ENCODE measurements at regions not wholly inside any gene's neighbourhood (a gene's known extent, or its start where the extent isn't known, plus 50 kb on each side); places are given as distances from the start of the nearest gene placed in this dataset.

GRCh38 chr1:34606504-34606903 lies 148.3 kb upstream of the GJB5 start:
- DNase-seq (ENCODE audit: low read depth in 2 of 2) = no peak

- no peak for DNase-seq (ENCODE audit: low read depth in 2 of 2)
Observed at GRCh38 chr1:34610063-34610462, 144.8 kb upstream of the GJB5 start.

DNA sequence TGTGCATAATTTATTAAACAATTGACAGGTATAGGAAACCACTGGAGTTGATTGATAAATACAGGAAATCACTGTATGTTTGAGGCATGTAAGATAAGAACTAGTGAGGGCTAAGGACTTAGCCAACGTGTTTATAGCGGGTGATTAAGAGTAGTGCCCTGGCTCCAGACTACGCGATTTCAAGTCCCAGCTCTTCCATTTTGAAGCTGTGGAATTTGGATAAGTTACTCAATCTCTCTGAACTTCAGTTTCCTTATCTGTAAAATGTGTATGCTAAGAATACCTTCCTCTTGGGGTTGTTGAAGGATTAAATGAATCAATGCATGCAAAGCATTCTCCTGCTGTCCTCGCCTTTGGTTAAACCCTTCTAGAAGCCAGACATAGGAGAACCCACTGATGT lies 143.3 kb upstream of the GJB5 start:
- DNase-seq (ENCODE audit: low read depth in 2 of 2) = no peak

DNA sequence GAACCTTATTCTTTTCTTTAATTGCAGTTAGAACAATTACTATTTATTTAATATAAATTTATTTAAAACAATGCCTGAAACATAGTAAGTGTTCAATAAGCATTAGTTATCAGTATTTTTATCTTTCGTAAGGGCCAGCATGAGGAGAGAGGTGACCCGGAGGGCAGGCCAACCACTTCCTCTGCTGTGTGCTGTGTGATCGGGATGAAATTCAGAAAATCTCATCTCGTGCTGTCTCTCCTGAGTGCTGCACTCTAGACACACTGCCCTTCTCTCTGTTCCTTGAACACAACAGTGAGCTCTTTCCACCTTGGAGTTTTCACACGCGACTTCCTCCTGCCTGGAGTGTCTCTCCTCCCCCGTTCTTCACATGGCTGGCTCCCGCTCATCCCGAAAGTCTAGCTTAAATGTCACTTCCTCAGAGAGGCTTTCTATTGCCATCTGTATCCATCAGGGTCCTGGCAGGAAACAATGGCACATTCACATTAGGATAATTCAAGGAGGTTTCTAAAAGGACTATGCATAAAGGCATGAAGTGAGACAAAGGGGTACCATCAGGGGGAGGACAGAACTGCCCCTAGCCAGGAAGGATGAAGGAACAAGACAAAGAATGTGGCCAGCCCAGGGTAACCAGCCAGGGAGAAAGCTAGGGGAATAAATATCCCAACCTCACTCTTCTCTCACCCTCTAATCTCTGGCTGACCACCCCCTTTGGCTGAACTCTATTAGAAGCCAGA lies 142.6 kb upstream of the GJB5 start:
- DNase-seq (ENCODE audit: low read depth in 2 of 2) = no peak

DNA sequence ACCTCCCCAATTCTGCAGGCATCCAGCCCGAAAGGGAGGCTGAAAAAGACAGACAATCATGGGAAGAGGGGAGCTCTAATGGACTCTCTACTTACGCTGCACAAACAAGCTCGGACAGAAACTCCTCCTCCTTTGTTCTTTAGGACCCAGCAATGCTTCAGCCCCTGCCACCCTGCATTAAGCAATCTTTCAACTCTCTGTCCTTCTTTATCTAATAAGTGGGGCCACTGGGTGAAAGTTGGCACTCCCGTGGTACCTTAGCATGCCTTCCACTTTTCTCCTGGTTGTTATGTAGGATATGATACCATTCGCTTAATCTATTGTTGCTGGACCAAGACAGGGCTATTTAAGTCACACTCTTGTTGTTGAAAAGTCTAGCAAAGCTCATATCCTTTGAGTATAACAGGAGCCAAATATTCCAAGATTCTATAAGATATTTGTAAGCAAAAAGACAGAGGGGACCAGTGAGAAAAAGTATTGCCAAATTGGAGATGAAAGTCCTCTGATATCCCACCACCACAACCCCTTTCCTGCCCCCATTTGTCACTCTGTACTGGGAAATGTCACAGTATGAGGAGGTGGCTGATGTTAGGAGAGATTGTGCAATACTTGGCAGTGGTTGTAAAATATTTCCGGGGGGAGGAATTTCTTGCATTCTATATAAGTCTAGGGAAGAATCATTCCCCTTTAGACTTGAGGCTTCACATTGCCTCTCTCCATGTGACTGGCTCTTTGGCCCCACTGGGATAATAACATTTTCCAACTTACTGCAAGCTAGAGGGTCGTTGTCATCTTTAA lies 137.3 kb upstream of the GJB5 start:
- no peak for DNase-seq (ENCODE audit: low read depth in 2 of 2)

- no peak for DNase-seq (ENCODE audit: low read depth in 2 of 2)
Observed at GRCh38 chr1:34618381-34618780, 136.5 kb upstream of the GJB5 start.

- no peak for DNase-seq (ENCODE audit: low read depth in 2 of 2)
Observed at GRCh38 chr1:34619256-34619655, 135.6 kb upstream of the GJB5 start.

DNA sequence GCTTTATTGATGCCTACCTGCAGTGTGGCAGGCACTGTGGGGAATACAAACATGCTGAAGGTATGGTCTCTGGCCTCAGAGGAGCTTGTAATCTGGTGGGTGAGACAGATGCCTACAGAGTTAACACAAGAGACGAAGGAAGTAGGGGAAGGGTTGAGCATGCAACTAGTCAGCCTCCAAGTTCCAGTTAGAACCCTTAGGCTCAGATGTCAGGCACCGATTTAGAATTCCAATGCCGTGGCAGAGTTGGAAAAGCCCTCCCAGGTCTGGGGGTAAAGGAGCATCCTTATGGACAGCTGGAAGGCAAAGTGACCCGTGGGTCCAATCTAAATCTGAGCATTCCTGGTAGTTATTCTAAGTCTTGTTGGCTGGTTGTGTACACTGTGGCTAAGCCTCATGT lies 132.9 kb upstream of the GJB5 start:
- no peak for DNase-seq (ENCODE audit: low read depth in 2 of 2)

- no peak for DNase-seq (ENCODE audit: low read depth in 2 of 2)
Observed at GRCh38 chr1:34625521-34626015, 129.3 kb upstream of the GJB5 start.

DNA sequence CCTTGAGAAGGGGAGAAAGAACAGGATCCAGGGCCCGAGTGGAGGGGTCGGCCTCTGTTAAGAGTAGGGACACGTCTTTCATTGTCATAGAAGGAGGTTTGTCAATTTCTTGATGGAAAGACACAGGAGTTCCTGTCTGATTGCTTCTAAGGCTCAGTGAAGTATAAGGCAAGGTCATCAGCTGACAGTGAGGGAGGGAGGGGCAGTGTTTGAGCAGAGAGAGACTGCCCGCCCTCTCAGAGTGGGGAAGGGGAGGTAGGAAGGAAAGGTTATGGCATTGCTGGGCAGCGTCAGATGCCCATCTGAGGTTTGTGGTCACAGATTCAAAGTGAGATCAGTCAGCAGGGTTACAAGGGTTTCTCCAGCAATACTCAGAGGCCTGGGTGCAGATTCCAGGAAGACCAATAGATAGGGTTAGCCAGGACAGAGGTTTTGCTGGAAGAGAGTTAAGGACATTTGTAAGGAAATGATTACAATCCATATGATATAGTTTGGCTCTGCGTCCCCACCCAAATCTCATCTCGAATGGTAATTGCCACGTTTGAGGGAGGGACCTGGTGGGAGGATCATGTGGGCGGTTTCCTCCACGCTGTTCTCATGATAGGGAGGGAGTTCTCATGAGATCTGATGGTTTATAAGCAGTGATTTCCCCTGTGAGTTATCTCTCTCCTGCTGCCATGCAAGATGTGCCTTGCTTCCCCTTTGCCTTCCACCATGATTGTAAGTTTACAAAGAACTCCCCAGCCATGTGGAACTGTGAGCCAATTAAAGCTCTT lies 127.2 kb upstream of the GJB5 start:
- DNase-seq (ENCODE audit: low read depth in 2 of 2) = no peak

DNA sequence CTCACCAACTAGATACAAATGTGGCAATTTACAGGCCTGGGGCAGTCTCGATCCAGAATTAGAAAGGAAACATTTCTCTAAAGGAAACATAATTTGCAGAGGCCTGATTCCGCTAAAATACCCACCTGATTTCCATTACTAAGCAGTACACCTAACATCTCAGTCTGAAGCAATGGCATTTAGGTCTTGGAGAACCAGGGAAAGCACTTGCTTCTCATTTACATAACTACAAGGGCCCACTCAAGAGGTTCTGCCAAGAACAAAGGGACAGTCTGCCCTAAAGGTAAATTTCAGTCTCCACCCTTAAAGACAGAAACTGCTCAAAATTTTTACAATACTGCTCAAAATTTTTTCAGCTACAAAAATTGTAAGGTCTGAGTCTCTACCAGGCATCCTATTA lies 123.7 kb upstream of the GJB5 start:
- no peak for DNase-seq (ENCODE audit: low read depth in 2 of 2)

DNA sequence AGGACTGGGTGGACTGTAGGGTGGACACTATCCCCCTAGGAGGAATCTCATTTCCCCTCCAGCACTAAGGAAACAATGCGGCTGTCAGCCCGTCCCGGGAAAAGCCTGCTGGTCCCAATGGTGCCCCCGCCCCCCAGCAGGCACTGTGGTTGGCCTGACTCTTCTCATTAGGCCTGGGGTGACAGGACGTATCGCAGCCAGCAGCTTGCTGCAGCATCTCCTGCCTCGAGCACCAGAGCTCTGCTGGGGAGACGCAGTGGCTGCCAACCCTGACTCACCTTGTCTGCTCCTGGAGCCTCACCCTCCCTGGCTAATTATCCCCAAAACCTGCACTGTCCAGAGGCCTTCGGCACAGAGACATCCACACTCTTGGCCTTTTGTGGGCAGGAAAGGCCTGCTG lies 115.1 kb upstream of the GJB5 start:
- no peak for DNase-seq (ENCODE audit: low read depth in 2 of 2)

GRCh38 chr1:34640654-34641401 lies 114.0 kb upstream of the GJB5 start:
- DNase-seq (ENCODE audit: low read depth in 2 of 2) = no peak

DNA sequence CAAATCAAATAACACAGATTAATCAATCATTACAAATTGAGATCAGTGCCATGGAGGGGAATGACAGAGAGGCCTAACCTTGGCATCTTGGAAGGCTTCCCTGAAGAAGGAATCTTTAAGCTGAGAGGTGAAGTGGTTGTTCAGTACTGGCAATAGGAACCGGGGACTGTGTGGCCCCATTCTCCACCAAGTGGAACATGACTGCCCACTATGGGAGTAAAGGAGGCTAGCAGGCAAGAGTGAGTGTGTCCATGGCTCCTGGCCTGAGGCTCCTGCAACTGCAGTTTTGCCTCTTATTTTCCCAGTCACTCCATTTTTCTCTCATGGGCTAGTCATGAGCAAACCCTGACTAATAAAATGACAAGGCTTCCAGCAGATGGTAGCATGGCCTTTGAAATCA lies 112.2 kb upstream of the GJB5 start:
- DNase-seq (ENCODE audit: low read depth in 2 of 2) = no peak

- DNase-seq (ENCODE audit: low read depth in 2 of 2) = no peak
Observed at GRCh38 chr1:34645109-34645688, 109.6 kb upstream of the GJB5 start.

GRCh38 chr1:34645919-34646318 lies 108.9 kb upstream of the GJB5 start:
- DNase-seq (ENCODE audit: low read depth in 2 of 2) = no peak

DNA sequence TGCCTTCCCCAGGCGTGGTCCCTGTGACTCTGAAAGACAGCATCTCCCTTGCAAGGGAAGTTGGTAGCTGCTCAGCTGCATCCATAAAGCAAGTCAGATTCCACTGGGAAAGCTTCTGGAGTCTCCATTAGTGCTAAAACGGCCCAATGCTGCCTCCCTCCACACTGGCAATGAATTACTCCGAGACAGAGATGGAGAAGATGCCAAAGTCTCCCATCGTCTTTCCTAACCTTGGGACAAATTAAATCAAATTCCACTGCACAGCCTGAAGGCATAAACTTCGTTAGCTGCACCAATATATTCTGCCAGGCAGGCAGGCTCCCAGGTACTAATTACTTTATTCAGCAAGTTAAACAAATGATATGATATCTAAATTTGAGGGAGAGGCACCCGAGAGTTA lies 106.3 kb upstream of the GJB5 start:
- DNase-seq (ENCODE audit: low read depth in 2 of 2) = no peak

- no peak for DNase-seq (ENCODE audit: low read depth in 2 of 2)
Observed at GRCh38 chr1:34650090-34650489, 104.8 kb upstream of the GJB5 start.

DNA sequence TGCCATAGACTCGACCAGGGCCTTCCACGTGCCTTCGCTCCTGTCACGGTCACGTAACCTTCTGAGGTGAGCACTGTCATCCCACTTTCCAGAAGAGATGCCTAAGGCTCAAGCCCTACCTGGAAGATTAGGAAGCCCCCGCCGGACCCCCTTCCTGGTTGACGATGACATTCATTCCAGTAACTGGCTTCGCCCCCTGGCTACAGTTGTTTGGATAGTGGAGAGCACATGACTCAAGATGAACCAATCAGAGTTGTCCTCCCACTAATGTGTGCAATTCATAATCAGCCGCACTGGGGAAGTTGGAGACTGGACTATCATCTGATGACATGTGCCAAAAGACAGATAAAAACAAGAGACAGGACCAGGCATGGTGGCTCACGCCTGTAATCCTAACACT lies 104.0 kb upstream of the GJB5 start:
- no peak for DNase-seq (ENCODE audit: low read depth in 2 of 2)

DNA sequence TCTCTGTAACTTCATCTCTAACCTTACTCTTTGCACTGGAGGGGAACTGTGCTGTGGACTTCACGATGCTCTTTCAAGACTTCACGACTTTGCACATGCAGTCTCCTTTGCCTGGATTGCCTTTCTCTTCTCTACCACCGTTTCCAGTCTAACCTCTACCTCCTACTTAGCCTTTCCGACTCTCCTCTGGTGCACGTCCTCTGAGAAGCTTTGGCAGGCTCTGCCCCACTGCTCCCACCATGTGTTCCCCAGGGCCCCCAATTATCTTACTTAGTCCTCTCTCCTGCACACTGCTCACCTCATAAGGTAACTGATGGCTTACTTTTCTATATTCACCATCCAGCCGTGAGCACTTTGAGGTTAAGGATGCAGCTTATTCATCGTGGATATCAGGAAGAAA lies 101.7 kb upstream of the GJB5 start:
- no peak for DNase-seq (ENCODE audit: low read depth in 2 of 2)

DNA sequence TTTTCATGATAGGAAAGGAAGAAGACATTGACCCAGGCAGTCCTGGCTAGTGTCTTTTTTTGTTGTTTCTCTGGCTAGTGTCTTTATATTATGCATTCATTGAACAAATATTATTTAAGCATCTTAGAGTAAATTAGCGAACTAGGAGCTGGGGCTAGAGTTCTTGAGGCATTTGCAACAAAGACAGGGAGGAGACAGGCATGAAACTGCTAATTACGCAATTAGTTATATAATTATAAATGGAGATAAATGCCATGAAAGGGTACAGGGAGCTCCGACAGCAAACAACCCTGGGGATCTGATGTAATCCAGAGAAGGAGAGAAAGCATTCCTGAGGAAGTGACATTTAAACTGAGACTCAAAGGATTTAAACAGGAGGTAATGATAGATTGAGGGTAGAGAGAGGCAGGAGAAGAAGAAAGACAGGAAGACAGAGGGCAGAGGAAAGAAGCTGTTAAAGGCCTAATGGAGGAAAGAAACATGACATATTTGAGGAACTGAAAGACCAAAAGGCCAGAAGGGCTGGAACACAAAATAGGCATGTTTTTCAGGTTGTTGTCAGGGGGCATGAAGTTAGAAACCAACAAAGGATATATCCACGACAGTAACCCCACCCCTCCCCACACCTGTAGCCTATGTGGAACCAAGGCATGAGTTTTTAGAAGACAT lies 99.5 kb upstream of the GJB5 start:
- no peak for DNase-seq (ENCODE audit: low read depth in 2 of 2)
